Osteoblast (primary cell): ENCODE measurements at regions not wholly inside any gene's neighbourhood (a gene's known extent, or its start where the extent isn't known, plus 50 kb on each side); places are given as distances from the start of the nearest gene placed in this dataset.

Experiments
- DNase-seq: peaks from one replicate; pipeline ENCODE4 v3.0.0; 2011; ENCODE audit warnings: low spot score, mixed read lengths; ENCODE audit not compliant: insufficient read length; ENCODE audit errors: missing footprints
- H2AFZ ChIP-seq: 2 replicates; pipeline ENCODE4 v1.6.0; 2011; ENCODE audit warnings: mild to moderate bottlenecking, low read length
- H3K27ac ChIP-seq: 2 replicates; pipeline ENCODE4 v1.5.1; 2011; ENCODE audit warnings: mild to moderate bottlenecking, low read depth, low read length, moderate library complexity
- H3K27me3 ChIP-seq: 2 replicates; pipeline ENCODE4 v1.6.0; 2012; ENCODE audit warnings: mild to moderate bottlenecking, control low read depth, inconsistent platforms, low read length, moderate library complexity; ENCODE audit not compliant: insufficient read depth
- H3K36me3 ChIP-seq: 2 replicates; pipeline ENCODE4 v1.5.1; 2011; ENCODE audit warnings: mild to moderate bottlenecking, low read length, control low read depth, moderate library complexity; ENCODE audit not compliant: insufficient read depth
- H3K4me1 ChIP-seq: 2 replicates; pipeline ENCODE4 v1.5.1; 2011; ENCODE audit warnings: mild to moderate bottlenecking, low read length, control low read depth, moderate library complexity; ENCODE audit not compliant: insufficient read depth
- H3K4me2 ChIP-seq: 2 replicates; pipeline ENCODE4 v1.6.0; 2011; ENCODE audit warnings: mild to moderate bottlenecking, low read length; ENCODE audit not compliant: insufficient read depth
- H3K4me3 ChIP-seq: fragments of 200-600 bp; sonication (generic); 3 replicates; pipeline ENCODE4 v1.5.1; 2012; ENCODE audit warnings: mild to moderate bottlenecking, low read length, inconsistent platforms; ENCODE audit not compliant: insufficient read depth
- H3K79me2 ChIP-seq: 2 replicates; pipeline ENCODE4 v1.6.0; 2012; ENCODE audit warnings: mild to moderate bottlenecking, low read length, control low read depth, inconsistent platforms; ENCODE audit not compliant: insufficient read depth
- H3K9me3 ChIP-seq: 2 replicates; pipeline ENCODE4 v1.5.1; 2011; ENCODE audit warnings: low read depth, low read length, control low read depth
- H4K20me1 ChIP-seq: 2 replicates; pipeline ENCODE4 v1.6.0; 2012; ENCODE audit warnings: mild to moderate bottlenecking, low read length, control low read depth; ENCODE audit not compliant: insufficient read depth
- TF ChIP-seq, protein P1 (sequence below): IDR thresholded peaks from 2 replicates; pipeline ENCODE4 v1.5.1; 2011; ENCODE audit warnings: mild to moderate bottlenecking, low read depth, low read length, moderate library complexity; ENCODE audit errors: extremely low read depth

DNA sequence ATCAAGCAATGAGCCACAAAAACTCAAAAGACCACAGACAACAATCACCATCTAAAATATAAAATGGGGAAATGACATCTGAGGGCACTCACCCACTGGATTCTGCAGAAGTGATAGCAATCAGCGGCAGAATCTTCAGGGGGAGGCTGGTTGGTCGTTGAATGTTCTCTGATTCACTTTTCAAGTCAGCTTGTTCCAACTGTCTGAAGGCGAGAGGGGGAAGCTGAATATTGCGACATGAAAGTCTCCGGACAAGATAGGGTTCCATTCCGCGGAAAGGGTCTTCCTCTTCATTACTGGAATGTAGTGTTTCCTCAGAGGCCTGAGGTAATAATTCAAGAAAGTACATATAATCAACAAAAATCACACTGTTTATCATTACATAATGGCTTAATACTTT is 94.9 kb upstream of the PDE4D start:
- no peaks in the 10 kb centered on the region for H3K27me3 ChIP-seq
- no peaks in the 10 kb centered on the region for H3K36me3 ChIP-seq
- TF ChIP-seq, protein P1, sequence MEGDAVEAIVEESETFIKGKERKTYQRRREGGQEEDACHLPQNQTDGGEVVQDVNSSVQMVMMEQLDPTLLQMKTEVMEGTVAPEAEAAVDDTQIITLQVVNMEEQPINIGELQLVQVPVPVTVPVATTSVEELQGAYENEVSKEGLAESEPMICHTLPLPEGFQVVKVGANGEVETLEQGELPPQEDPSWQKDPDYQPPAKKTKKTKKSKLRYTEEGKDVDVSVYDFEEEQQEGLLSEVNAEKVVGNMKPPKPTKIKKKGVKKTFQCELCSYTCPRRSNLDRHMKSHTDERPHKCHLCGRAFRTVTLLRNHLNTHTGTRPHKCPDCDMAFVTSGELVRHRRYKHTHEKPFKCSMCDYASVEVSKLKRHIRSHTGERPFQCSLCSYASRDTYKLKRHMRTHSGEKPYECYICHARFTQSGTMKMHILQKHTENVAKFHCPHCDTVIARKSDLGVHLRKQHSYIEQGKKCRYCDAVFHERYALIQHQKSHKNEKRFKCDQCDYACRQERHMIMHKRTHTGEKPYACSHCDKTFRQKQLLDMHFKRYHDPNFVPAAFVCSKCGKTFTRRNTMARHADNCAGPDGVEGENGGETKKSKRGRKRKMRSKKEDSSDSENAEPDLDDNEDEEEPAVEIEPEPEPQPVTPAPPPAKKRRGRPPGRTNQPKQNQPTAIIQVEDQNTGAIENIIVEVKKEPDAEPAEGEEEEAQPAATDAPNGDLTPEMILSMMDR = no peak
- H3K4me2 ChIP-seq = no peak overlapping the region
- H4K20me1 ChIP-seq = no peaks in the 10 kb centered on the region
- H3K4me3 ChIP-seq = no peak overlapping the region
- no peak for DNase-seq
- H3K79me2 ChIP-seq = no peaks in the 10 kb centered on the region
- no peaks in the 10 kb centered on the region for H3K4me1 ChIP-seq
- no peak overlapping the region for H3K27ac ChIP-seq
- no peaks in the 10 kb centered on the region for H3K9me3 ChIP-seq
- no peak overlapping the region for H2AFZ ChIP-seq

DNA sequence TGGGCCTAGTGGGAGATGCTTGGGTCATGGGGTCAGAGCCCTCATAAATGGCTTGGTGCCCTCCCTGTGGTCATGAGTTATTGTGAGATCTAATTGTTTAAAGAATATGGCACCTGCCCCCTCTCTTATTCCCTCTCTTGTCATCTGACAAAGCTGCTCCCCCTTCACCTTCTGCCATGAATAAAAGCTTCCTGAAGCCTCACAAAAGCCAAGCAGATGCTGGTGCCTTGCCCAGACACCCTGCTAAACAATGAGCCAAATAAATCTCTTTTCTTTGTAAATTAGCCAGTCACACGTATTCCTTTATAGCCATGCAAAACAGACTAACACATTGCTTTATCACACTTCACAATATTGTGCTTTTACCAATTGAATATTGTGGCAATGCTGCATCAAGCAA is 82.8 kb upstream of the PDE4D start:
- H4K20me1 ChIP-seq = no peaks in the 10 kb centered on the region
- no peak for DNase-seq
- H3K27ac ChIP-seq = no peak overlapping the region
- no peaks in the 10 kb centered on the region for H3K79me2 ChIP-seq
- no peaks in the 10 kb centered on the region for H3K36me3 ChIP-seq
- H3K4me3 ChIP-seq = no peak overlapping the region
- TF ChIP-seq, protein P1 = no peak
- no peaks in the 10 kb centered on the region for H3K9me3 ChIP-seq
- H3K27me3 ChIP-seq = no peaks in the 10 kb centered on the region
- H3K4me2 ChIP-seq = no peak overlapping the region
- H2AFZ ChIP-seq = no peak overlapping the region
- H3K4me1 ChIP-seq = no peaks in the 10 kb centered on the region

DNA sequence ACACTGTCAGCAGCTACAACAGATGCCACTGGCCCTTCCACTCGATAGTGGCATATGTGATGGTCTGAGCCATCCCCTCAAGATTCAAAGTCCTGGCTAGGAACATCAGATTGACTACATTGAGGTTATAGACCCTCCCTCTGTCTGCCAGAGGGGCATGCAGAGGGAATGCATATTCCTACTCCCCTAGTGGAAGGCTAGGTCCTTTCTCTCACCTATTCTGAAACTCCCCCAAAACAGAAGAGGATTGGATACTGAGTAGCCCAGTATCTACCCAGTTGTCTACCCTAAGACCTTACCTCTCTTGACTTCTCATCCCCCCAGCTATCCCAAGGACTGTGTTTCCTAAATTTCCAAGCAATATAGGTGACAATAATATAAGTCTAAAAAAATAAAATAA is 78.5 kb upstream of the PDE4D start:
- DNase-seq = no peak
- no peak overlapping the region for H3K4me2 ChIP-seq
- H2AFZ ChIP-seq = no peak overlapping the region
- H3K36me3 ChIP-seq = no peaks in the 10 kb centered on the region
- H3K9me3 ChIP-seq = no peaks in the 10 kb centered on the region
- no peak overlapping the region for H3K27ac ChIP-seq
- H3K27me3 ChIP-seq = no peaks in the 10 kb centered on the region
- no peaks in the 10 kb centered on the region for H4K20me1 ChIP-seq
- H3K4me3 ChIP-seq = no peak overlapping the region
- no peaks in the 10 kb centered on the region for H3K4me1 ChIP-seq
- no peaks in the 10 kb centered on the region for H3K79me2 ChIP-seq
- TF ChIP-seq, protein P1 = no peak

DNA sequence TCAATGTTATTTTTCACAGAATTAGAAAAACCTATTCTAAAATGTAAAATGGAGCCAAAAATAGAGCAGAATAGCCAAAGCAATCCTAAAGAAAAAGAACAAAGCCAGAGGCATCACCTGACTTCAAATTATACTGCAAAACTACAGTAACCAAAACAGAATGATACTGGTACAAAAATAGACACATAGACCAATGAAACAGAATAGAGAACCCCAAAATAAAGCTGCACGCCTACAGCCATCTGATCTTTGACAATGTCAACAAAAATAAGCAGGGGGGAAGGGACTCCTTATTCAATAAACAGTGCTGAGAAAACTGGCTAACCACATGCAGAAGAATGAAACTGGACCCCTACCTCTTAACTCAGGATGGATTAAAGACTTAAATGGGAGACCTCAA is 65.8 kb upstream of the PDE4D start:
- DNase-seq = no peak
- H3K27ac ChIP-seq = no peak overlapping the region
- H3K79me2 ChIP-seq = no peaks in the 10 kb centered on the region
- H3K4me3 ChIP-seq = no peak overlapping the region
- H2AFZ ChIP-seq = no peak overlapping the region
- no peaks in the 10 kb centered on the region for H3K36me3 ChIP-seq
- H3K4me1 ChIP-seq = no peaks in the 10 kb centered on the region
- H3K4me2 ChIP-seq = no peak overlapping the region
- no peaks in the 10 kb centered on the region for H4K20me1 ChIP-seq
- H3K27me3 ChIP-seq = no peaks in the 10 kb centered on the region
- no peaks in the 10 kb centered on the region for H3K9me3 ChIP-seq
- TF ChIP-seq, protein P1 = no peak
